H1 (cell line): ENCODE measurements at regions not wholly inside any gene's neighbourhood (a gene's known extent, or its start where the extent isn't known, plus 50 kb on each side); places are given as distances from the start of the nearest gene placed in this dataset.

Experiments
- CTCF ChIA-PET: fragments of 300-600 bp; sonication (Branson Sonifier 250); formaldehyde crosslinking; loops from one replicate; lab custom pipeline; 2021; ENCODE audit not compliant: partially characterized antibody; lab: Charles Lee
- POLR2A ChIA-PET: fragments of 300-600 bp; sonication (Branson Sonifier 250); formaldehyde crosslinking; loops from one replicate; lab custom pipeline; 2021; ENCODE audit warnings: inconsistent platforms; ENCODE audit not compliant: partially characterized antibody; lab: Charles Lee
- DNase-seq, 2 experiments: peaks; one replicate each; pipeline versions ENCODE4 v3.0.0 to v3.0.0-alpha.2; 2010 to 2022; ENCODE audit warnings: low spot score in 2 of 2, low read depth in 1 of 2, mixed read lengths in 1 of 2
- FAIRE-seq: peaks from 2 replicates; lab custom pipeline; 2011; peaks lifted over from hg19 to GRCh38; lab: Jason Lieb, UNC
- H2AFZ ChIP-seq: 2 replicates; pipeline ENCODE4 v1.8.1; 2012; ENCODE audit warnings: low read length, inconsistent platforms
- H2AK5ac ChIP-seq: 2 replicates; pipeline ENCODE4 v1.6.1; 2013; ENCODE audit warnings: low read depth, low read length
- H2BK120ac ChIP-seq: replicated peaks from 2 replicates; pipeline ENCODE3; 2013; ENCODE audit warnings: low read depth, low read length, inconsistent platforms
- H2BK12ac ChIP-seq: 2 replicates; pipeline ENCODE4 v1.6.1; 2013; ENCODE audit warnings: low read depth, low read length
- H2BK15ac ChIP-seq: 2 replicates; pipeline ENCODE4 v1.6.1; 2013; ENCODE audit warnings: low read length
- H2BK20ac ChIP-seq: 2 replicates; pipeline ENCODE4 v1.6.1; 2013; ENCODE audit warnings: low read length
- H2BK5ac ChIP-seq: 2 replicates; pipeline ENCODE4 v1.6.1; 2013; ENCODE audit warnings: low read depth, low read length
- H3K14ac ChIP-seq: 2 replicates; pipeline ENCODE4 v1.6.1; 2013; ENCODE audit warnings: inconsistent platforms; ENCODE audit not compliant: insufficient read length
- H3K18ac ChIP-seq: 2 replicates; pipeline ENCODE4 v1.6.1; 2013; ENCODE audit warnings: low read length; ENCODE audit errors: extremely low read depth
- H3K23ac ChIP-seq: 2 replicates; pipeline ENCODE4 v1.6.1; 2013; ENCODE audit warnings: inconsistent platforms; ENCODE audit not compliant: insufficient read length
- H3K23me2 ChIP-seq: 2 replicates; pipeline ENCODE4 v1.6.1; 2013; ENCODE audit warnings: low read depth, low read length
- H3K27ac ChIP-seq: 2 replicates; pipeline ENCODE4 v1.6.1; 2011; ENCODE audit warnings: low read depth, low read length, inconsistent platforms
- H3K27me3 ChIP-seq, 4 experiments: replicated peaks in 1 of 4; 1 replicate in 1 of 4; 2 replicates in 3 of 4; pipeline versions ENCODE4 v1.6.1 to v1.8.1; 2011 to 2013; ENCODE audit warnings: low read length in 3 of 4, mild to moderate bottlenecking in 3 of 4, inconsistent platforms in 2 of 4, mixed read lengths in 2 of 4, moderate library complexity in 1 of 4; ENCODE audit not compliant: control insufficient read depth in 3 of 4, insufficient read depth in 3 of 4; ENCODE audit errors: extremely low read depth in 1 of 4
- H3K36me3 ChIP-seq, 4 experiments: 2 replicates each; pipeline versions ENCODE4 v1.6.1 to v1.8.1; 2011 to 2013; ENCODE audit warnings: mild to moderate bottlenecking in 4 of 4, low read length in 3 of 4, moderate library complexity in 2 of 4, control low read depth in 1 of 4, inconsistent platforms in 1 of 4; ENCODE audit not compliant: insufficient read depth in 4 of 4, control insufficient read depth in 2 of 4
- H3K4ac ChIP-seq: replicated peaks from 2 replicates; pipeline ENCODE3; 2013; ENCODE audit warnings: low read length, low read depth, mixed read lengths, inconsistent platforms; ENCODE audit not compliant: insufficient read length
- H3K4me1 ChIP-seq, 4 experiments: replicated peaks in 1 of 4; 1 replicate in 1 of 4; 2 replicates in 3 of 4; pipeline versions ENCODE4 v1.6.1 to v1.8.1; 2011 to 2013; ENCODE audit warnings: low read length in 3 of 4, inconsistent platforms in 2 of 4, mixed read lengths in 1 of 4; ENCODE audit not compliant: insufficient read depth in 4 of 4, control insufficient read depth in 3 of 4
- H3K4me2 ChIP-seq, 2 experiments: 2 replicates each; pipeline versions ENCODE4 v1.6.1 to v1.8.1; 2011 to 2013; ENCODE audit warnings: low read depth in 2 of 2, low read length in 2 of 2, control low read depth in 1 of 2, inconsistent platforms in 1 of 2, mild to moderate bottlenecking in 1 of 2; ENCODE audit not compliant: insufficient read depth in 1 of 2
- H3K4me3 ChIP-seq, 4 experiments: fragments of 200-600, 300-600 bp in 1 of 4; sonication (generic), shearing (Covaris generic), sonication (Bioruptor Twin) in 1 of 4; 2 replicates each; pipeline versions ENCODE4 v1.5.1 to v1.8.1; 2011 to 2016; ENCODE audit warnings: low read length in 4 of 4, low read depth in 3 of 4, control low read depth in 2 of 4, inconsistent platforms in 2 of 4, mild to moderate bottlenecking in 2 of 4, mixed read lengths in 1 of 4, moderate library complexity in 1 of 4; ENCODE audit not compliant: insufficient read depth in 2 of 4; ENCODE audit errors: extremely low read depth in 1 of 4
- H3K56ac ChIP-seq: replicated peaks from 2 replicates; pipeline ENCODE3; 2013; ENCODE audit warnings: low read depth, mild to moderate bottlenecking, mixed read lengths, low read length, inconsistent platforms; ENCODE audit not compliant: insufficient read length
- H3K79me1 ChIP-seq: 2 replicates; pipeline ENCODE4 v1.6.1; 2013; ENCODE audit warnings: low read depth, low read length, control low read depth
- H3K79me2 ChIP-seq, 2 experiments: 2 replicates each; pipeline versions ENCODE4 v1.6.1 to v1.8.1; 2012 to 2013; ENCODE audit warnings: low read length in 2 of 2, mild to moderate bottlenecking in 2 of 2, inconsistent platforms in 1 of 2; ENCODE audit not compliant: insufficient read depth in 2 of 2, control insufficient read depth in 1 of 2
- H3K9ac ChIP-seq, 4 experiments: replicated peaks in 1 of 4; 1 replicate in 1 of 4; 2 replicates in 3 of 4; pipeline versions ENCODE4 v1.6.1 to v1.8.1; 2011 to 2013; ENCODE audit warnings: low read depth in 3 of 4, low read length in 3 of 4, control low read depth in 2 of 4, mild to moderate bottlenecking in 2 of 4, moderate library complexity in 2 of 4, inconsistent platforms in 1 of 4; ENCODE audit errors: extremely low read depth in 1 of 4
- H3K9me3 ChIP-seq, 2 experiments: 2 replicates each; pipeline versions ENCODE4 v1.6.1 to v1.8.1; 2012 to 2013; ENCODE audit warnings: mild to moderate bottlenecking in 2 of 2, moderate library complexity in 2 of 2, control low read depth in 1 of 2, inconsistent platforms in 1 of 2, low read depth in 1 of 2, low read length in 1 of 2, mixed read lengths in 1 of 2; ENCODE audit not compliant: insufficient read depth in 2 of 2
- H4K20me1 ChIP-seq, 2 experiments: replicated peaks in 1 of 2; 2 replicates each; pipeline versions ENCODE3 to v1.8.1; 2011 to 2013; ENCODE audit warnings: inconsistent platforms in 2 of 2, low read length in 2 of 2, mild to moderate bottlenecking in 1 of 2; ENCODE audit not compliant: insufficient read depth in 2 of 2, control insufficient read depth in 1 of 2
- H4K5ac ChIP-seq: 2 replicates; pipeline ENCODE4 v1.6.1; 2013; ENCODE audit warnings: low read length, low read depth, mixed read lengths, inconsistent platforms; ENCODE audit not compliant: insufficient read length
- H4K8ac ChIP-seq: 2 replicates; pipeline ENCODE4 v1.8.0; 2013; ENCODE audit warnings: mild to moderate bottlenecking, moderate library complexity, low read length, inconsistent platforms; ENCODE audit not compliant: insufficient read depth; ENCODE audit errors: extremely low read depth
- H4K91ac ChIP-seq: replicated peaks from 2 replicates; pipeline ENCODE3; 2013; ENCODE audit warnings: low read length, mixed read lengths, inconsistent platforms; ENCODE audit not compliant: insufficient read length
- CBX8 ChIP-seq: fragments of 300-800, 300-1000 bp; sonication (generic); IDR thresholded peaks from 2 replicates; pipeline ENCODE4 v1.7.1; 2016; ENCODE audit warnings: low read depth, low read length, borderline replicate concordance
- RAD21 ChIP-seq, 2 experiments: IDR thresholded peaks in 1 of 2; conservative IDR thresholded peaks in 1 of 2; 2 replicates each; pipeline ENCODE4 v1.6.1; 2011; ENCODE audit warnings: low read depth in 2 of 2, low read length in 2 of 2, improper control_type of control experiment in 1 of 2, inconsistent platforms in 1 of 2, mild to moderate bottlenecking in 1 of 2, moderate library complexity in 1 of 2
- TAF1 ChIP-seq: IDR thresholded peaks from 2 replicates; pipeline ENCODE4 v1.6.1; 2011; ENCODE audit warnings: mild to moderate bottlenecking, low read depth, low read length
- TAF7 ChIP-seq: optimal IDR thresholded peaks from 2 replicates; pipeline ENCODE3; 2011; ENCODE audit warnings: low read depth, mild to moderate bottlenecking, inconsistent platforms, low read length, moderate library complexity, borderline replicate concordance
- YY1 ChIP-seq: IDR thresholded peaks from 2 replicates; pipeline ENCODE4 v1.6.1; 2011; ENCODE audit warnings: low read depth, mild to moderate bottlenecking, low read length
- WGBS, 2 experiments: shearing (Covaris generic) in 1 of 2; methylation state at CpG; one replicate each; pipeline versions ENCODE4 v1.1.6 to v1.1.7; 2013 to 2015; ENCODE audit warnings: low lambda C conversion rate in 2 of 2, mixed read lengths in 2 of 2, inconsistent platforms in 1 of 2, low coverage in 1 of 2, missing lambda C conversion rate in 1 of 2; ENCODE audit not compliant: insufficient replicate concordance in 2 of 2, insufficient coverage in 1 of 2, insufficient read length in 1 of 2; ENCODE audit errors: extremely low coverage in 1 of 2, missing lambda C conversion rate in 1 of 2; 5-methylcytosine and 5-hydroxymethylcytosine counted together
- TF ChIP-seq, protein P1 (sequence below): IDR thresholded peaks from 2 replicates; pipeline ENCODE4 v1.6.1; 2012; ENCODE audit warnings: inconsistent platforms

DNA sequence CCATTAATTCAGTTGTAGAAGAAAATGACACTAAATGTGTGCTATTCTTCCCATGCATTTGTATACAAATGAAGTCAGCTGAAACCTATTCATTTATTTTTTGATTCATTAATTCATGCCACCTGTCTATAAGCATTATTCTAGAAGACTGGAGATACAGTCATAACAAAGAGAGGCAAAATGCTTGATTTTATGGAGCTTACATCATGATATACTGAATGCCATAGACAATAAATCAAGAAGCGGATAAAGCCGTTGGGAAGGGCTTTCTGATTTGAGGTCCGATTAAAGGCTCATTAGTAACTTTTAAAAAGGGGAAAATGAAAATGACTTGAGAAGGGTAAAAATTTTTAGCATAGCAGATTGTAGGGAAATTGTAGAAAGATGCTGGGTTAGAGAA lies 494.9 kb downstream of the RERGL start:
- Histone ChIP-seq H3K23me2 (no peaks in the 10 kb centered on the region), H2AFZ (no peak overlapping the region), H4K8ac (no peak overlapping the region), H3K27me3 (no peaks in the 10 kb centered on the region), H2BK15ac (no peak overlapping the region), H4K5ac (no peak overlapping the region), H2AK5ac (no peak overlapping the region), H3K4me1 (no peaks in the 10 kb centered on the region), H3K56ac (no peak overlapping the region), H3K23ac (no peak overlapping the region), H3K9me3 (no peaks in the 10 kb centered on the region), H3K9ac (no peak overlapping the region), H4K20me1 (no peaks in the 10 kb centered on the region), H2BK120ac (no peak overlapping the region), H2BK20ac (no peak overlapping the region), H3K36me3 (no peaks in the 10 kb centered on the region), H3K79me2 (no peaks in the 10 kb centered on the region), H3K4me3 (no peak overlapping the region), H3K79me1 (no peaks in the 10 kb centered on the region), H3K18ac (no peak overlapping the region), H3K27ac (no peak overlapping the region), H3K14ac (no peak overlapping the region), H2BK5ac (no peak overlapping the region), H4K91ac (no peak overlapping the region), H2BK12ac (no peak overlapping the region), H3K4ac (no peak overlapping the region), H3K4me2 (no peak overlapping the region)
- no peak for FAIRE-seq
- CTCF ChIA-PET, result no interaction called here
- WGBS, 2 experiments, result 94% methylated on average over 3 of the region's 3 CpGs; no CpG with 5 or more reads in 1 of the 2 experiments
- POLR2A ChIA-PET, result no interaction called here
- DNase-seq, result no peak
- no peak for TF ChIP-seq TAF1
- TF ChIP-seq TAF7, result no peak
- no peak for TF ChIP-seq CBX8
- TF ChIP-seq RAD21 (IDR thresholded peaks at IDR 0.05 in 1 of 2, conservative IDR thresholded peaks at IDR 0.05 in 1 of 2; ENCODE audit: low read depth in 2 of 2, low read length in 2 of 2), result no peak
- TF ChIP-seq, protein P1, sequence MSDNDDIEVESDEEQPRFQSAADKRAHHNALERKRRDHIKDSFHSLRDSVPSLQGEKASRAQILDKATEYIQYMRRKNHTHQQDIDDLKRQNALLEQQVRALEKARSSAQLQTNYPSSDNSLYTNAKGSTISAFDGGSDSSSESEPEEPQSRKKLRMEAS, result no peak
- TF ChIP-seq YY1, result no peak
